Hepatocyte (in vitro differentiated cells): ENCODE measurements at regions not wholly inside any gene's neighbourhood (a gene's known extent, or its start where the extent isn't known, plus 50 kb on each side); places are given as distances from the start of the nearest gene placed in this dataset.

Source experiments
- DNase-seq: peaks from one replicate; pipeline ENCODE4 v3.0.0-alpha.2; 2016; ENCODE audit warnings: low spot score
- H2AFZ ChIP-seq: fragments of 200-600 bp; sonication (generic); 2 replicates; pipeline ENCODE4 v1.6.0; 2016; ENCODE audit warnings: antibody characterized with exemption, mild to moderate bottlenecking
- H3K27ac ChIP-seq: fragments of 200-600 bp; sonication (generic); 2 replicates; pipeline ENCODE4 v1.5.1; 2016; ENCODE audit warnings: mild to moderate bottlenecking
- H3K27me3 ChIP-seq: fragments of 200-600 bp; sonication (generic); 2 replicates; pipeline ENCODE4 v1.6.1; 2016
- H3K36me3 ChIP-seq: fragments of 200-600 bp; sonication (generic); replicated peaks from 2 replicates; pipeline ENCODE4 v1.5.1; 2016; ENCODE audit warnings: low read depth; ENCODE audit not compliant: insufficient read depth
- H3K4me1 ChIP-seq: fragments of 200-600 bp; sonication (generic); 2 replicates; pipeline ENCODE4 v1.5.1; 2016; ENCODE audit warnings: mild to moderate bottlenecking, moderate library complexity; ENCODE audit not compliant: insufficient read depth
- H3K4me2 ChIP-seq: fragments of 200-600 bp; sonication (generic); 2 replicates; pipeline ENCODE4 v1.6.0; 2016
- H3K4me3 ChIP-seq: fragments of 200-600 bp; sonication (generic); 2 replicates; pipeline ENCODE4 v1.5.1; 2016; ENCODE audit warnings: mild to moderate bottlenecking
- H3K79me2 ChIP-seq: fragments of 200-600 bp; sonication (generic); 2 replicates; pipeline ENCODE4 v1.6.0; 2017; ENCODE audit warnings: mild to moderate bottlenecking
- H3K9me2 ChIP-seq: fragments of 200-600 bp; sonication (generic); replicated peaks from 2 replicates; pipeline ENCODE4 v1.6.0; 2017; ENCODE audit warnings: mild to moderate bottlenecking; ENCODE audit not compliant: insufficient read depth
- H3K9me3 ChIP-seq: fragments of 200-600 bp; sonication (generic); 2 replicates; pipeline ENCODE4 v1.5.1; 2016; ENCODE audit warnings: low read depth, mild to moderate bottlenecking
- H4K20me1 ChIP-seq: fragments of 200-600 bp; sonication (generic); 2 replicates; pipeline ENCODE4 v1.6.0; 2016; ENCODE audit warnings: mild to moderate bottlenecking; ENCODE audit not compliant: insufficient read depth, poor library complexity, severe bottlenecking
- CTCF ChIP-seq: fragments of 200-600 bp; sonication (generic); IDR thresholded peaks from 2 replicates; pipeline ENCODE4 v1.5.1; 2016; ENCODE audit warnings: antibody characterized with exemption, mild to moderate bottlenecking; ENCODE audit not compliant: poor library complexity
- EZH2 ChIP-seq: fragments of 200-600 bp; sonication (generic); IDR thresholded peaks from 2 replicates; pipeline ENCODE4 v1.6.1; 2016; ENCODE audit warnings: antibody characterized with exemption, mild to moderate bottlenecking, borderline replicate concordance
- EZH2phosphoT487 ChIP-seq: fragments of 200-600 bp; sonication (generic); IDR thresholded peaks from one replicate; pipeline ENCODE4 v1.6.1; 2018; ENCODE audit warnings: antibody characterized with exemption, mild to moderate bottlenecking, low read depth, moderate library complexity; ENCODE audit not compliant: unreplicated experiment, severe bottlenecking
- WGBS: methylation state at CpG from one replicate; pipeline ENCODE4 v1.1.6; 2016; ENCODE audit warnings: low lambda C conversion rate; ENCODE audit errors: missing lambda C conversion rate; 5-methylcytosine and 5-hydroxymethylcytosine counted together

GRCh38 chr6:97822632-97823031 is 539.6 kb upstream of the MMS22L start:
- Histone ChIP-seq H3K36me3 (no peaks in the 10 kb centered on the region), H3K9me3 (no peaks in the 10 kb centered on the region), H3K4me2 (no peak overlapping the region), H3K4me3 (no peak overlapping the region), H3K9me2 (no peaks in the 10 kb centered on the region), H3K79me2 (no peaks in the 10 kb centered on the region), H3K27me3 (no peaks in the 10 kb centered on the region), H2AFZ (no peak overlapping the region), H4K20me1 (no peaks in the 10 kb centered on the region), H3K27ac (no peak overlapping the region), H3K4me1 (no peaks in the 10 kb centered on the region)
- WGBS, result 66% methylated on average over 2 of the region's 2 CpGs
- no peak for DNase-seq
- TF ChIP-seq EZH2, result no peak
- TF ChIP-seq EZH2phosphoT487, result no peak
- TF ChIP-seq CTCF, result no peak

- H3K36me3 ChIP-seq, result no peaks in the 10 kb centered on the region
- WGBS, result 64% methylated on average over 3 of the region's 3 CpGs
- no peak overlapping the region for H3K4me3 ChIP-seq
- no peaks in the 10 kb centered on the region for H3K9me3 ChIP-seq
- no peak overlapping the region for H2AFZ ChIP-seq
- H3K9me2 ChIP-seq, result no peaks in the 10 kb centered on the region
- H4K20me1 ChIP-seq, result no peaks in the 10 kb centered on the region
- no peaks in the 10 kb centered on the region for H3K79me2 ChIP-seq
- no peak overlapping the region for H3K4me2 ChIP-seq
- no peaks in the 10 kb centered on the region for H3K27me3 ChIP-seq
- no peak overlapping the region for H3K27ac ChIP-seq
- DNase-seq, result no peak
- TF ChIP-seq CTCF (no peak), EZH2phosphoT487 (no peak), EZH2 (no peak)
- H3K4me1 ChIP-seq, result no peaks in the 10 kb centered on the region
These were observed 558.7 kb upstream of the MMS22L start for GRCh38 chr6:97841763-97842162.

- Histone ChIP-seq H3K4me3 (no peak overlapping the region), H4K20me1 (no peaks in the 10 kb centered on the region), H3K4me2 (no peak overlapping the region), H3K9me3 (no peaks in the 10 kb centered on the region), H2AFZ (no peak overlapping the region), H3K4me1 (no peaks in the 10 kb centered on the region), H3K36me3 (no peaks in the 10 kb centered on the region), H3K9me2 (no peaks in the 10 kb centered on the region), H3K27ac (no peak overlapping the region), H3K79me2 (no peaks in the 10 kb centered on the region), H3K27me3 (no peaks in the 10 kb centered on the region)
- WGBS, result 97% methylated on average over 2 of the region's 2 CpGs
- TF ChIP-seq CTCF, result no peak
- no peak for TF ChIP-seq EZH2phosphoT487
- DNase-seq, result no peak
These were observed 559.5 kb upstream of the MMS22L start for GRCh38 chr6:97842521-97842920.

GRCh38 chr6:97849390-97849789 is 566.4 kb upstream of the MMS22L start:
- H3K27ac ChIP-seq, result no peak overlapping the region
- H3K9me3 ChIP-seq, result no peaks in the 10 kb centered on the region
- H3K4me1 ChIP-seq, result no peaks in the 10 kb centered on the region
- no peak overlapping the region for H3K4me2 ChIP-seq
- DNase-seq, result no peak
- H3K4me3 ChIP-seq, result no peak overlapping the region
- no peaks in the 10 kb centered on the region for H3K9me2 ChIP-seq
- H3K27me3 ChIP-seq, result no peaks in the 10 kb centered on the region
- no peak overlapping the region for H2AFZ ChIP-seq
- TF ChIP-seq EZH2phosphoT487 (no peak), EZH2 (no peak), CTCF (no peak)
- H4K20me1 ChIP-seq, result no peaks in the 10 kb centered on the region
- H3K79me2 ChIP-seq, result no peaks in the 10 kb centered on the region
- no peaks in the 10 kb centered on the region for H3K36me3 ChIP-seq
- 88% methylated on average over 2 of the region's 2 CpGs for WGBS
